Fibroblast of pulmonary artery (primary cell): ENCODE measurements at regions not wholly inside any gene's neighbourhood (a gene's known extent, or its start where the extent isn't known, plus 50 kb on each side); places are given as distances from the start of the nearest gene placed in this dataset.

Experiments used
- DNase-seq: peaks from one replicate; pipeline ENCODE4 v3.0.0-alpha.2; 2010; ENCODE audit warnings: low read depth
- H3K4me3 ChIP-seq: replicated peaks from 2 replicates; pipeline ENCODE4 v1.5.1; 2011; ENCODE audit warnings: low read depth, mild to moderate bottlenecking, control low read depth, low read length, moderate library complexity
- CTCF ChIP-seq: IDR thresholded peaks from 2 replicates; pipeline ENCODE4 v1.5.1; 2011; ENCODE audit warnings: mild to moderate bottlenecking, control low read depth, low read length, inconsistent platforms; ENCODE audit errors: missing control alignments

GRCh38 chr18:60812921-60813320, 440.3 kb upstream of the MC4R start:
- no peak for TF ChIP-seq CTCF
- H3K4me3 ChIP-seq: no peak overlapping the region
- no peak for DNase-seq

- DNase-seq: no peak
- peak; percentile 10 for TF ChIP-seq CTCF
- H3K4me3 ChIP-seq: no peak overlapping the region
Measured at GRCh38 chr18:60826346-60826745, 453.8 kb upstream of the MC4R start.

- no peak for DNase-seq
- no peak for TF ChIP-seq CTCF
- no peak overlapping the region for H3K4me3 ChIP-seq
Measured at GRCh38 chr18:60831971-60832370, 459.4 kb upstream of the MC4R start.

GRCh38 chr18:60838677-60839076, 466.1 kb upstream of the MC4R start:
- peak; percentile 37 for DNase-seq
- TF ChIP-seq CTCF: no peak
- no peak overlapping the region for H3K4me3 ChIP-seq

GRCh38 chr18:60846396-60846795, 473.8 kb upstream of the MC4R start:
- H3K4me3 ChIP-seq: no peak overlapping the region
- no peak for TF ChIP-seq CTCF
- DNase-seq: no peak

GRCh38 chr18:60847517-60847916, 474.9 kb upstream of the MC4R start:
- no peak for TF ChIP-seq CTCF
- DNase-seq: no peak
- no peak overlapping the region for H3K4me3 ChIP-seq

- no peak for DNase-seq
- no peak for TF ChIP-seq CTCF
- H3K4me3 ChIP-seq: no peak overlapping the region
Measured at GRCh38 chr18:60861575-60861974, 471.7 kb upstream of the CDH20 start.
